Coronary artery (tissue), 2 donors: ENCODE measurements at regions not wholly inside any gene's neighbourhood (a gene's known extent, or its start where the extent isn't known, plus 50 kb on each side); places are given as distances from the start of the nearest gene placed in this dataset.
"Not testable (repeated sequence)": the region's sequence is repeated elsewhere in the genome, so short reads cannot be mapped to it uniquely, and the experiment has no call there.

ENCODE experiments used
- DNase-seq: peaks from one replicate; pipeline ENCODE4 v3.0.0-alpha.2; 2017; ENCODE audit warnings: low spot score
- H3K27ac ChIP-seq, 2 donors: fragments of 200-600 bp; sonication (generic); one replicate each; pipeline ENCODE4 v1.5.1; 2016 to 2019
- H3K4me3 ChIP-seq: fragments of 200-600 bp; sonication (generic); 2 replicates; pipeline ENCODE4 v1.5.1; 2016; ENCODE audit warnings: mild to moderate bottlenecking, moderate library complexity
- TF ChIP-seq, protein P1 (sequence below): fragments of 200-600 bp; sonication (generic); IDR thresholded peaks from one replicate; pipeline ENCODE4 v1.5.1; 2019; ENCODE audit warnings: antibody characterized with exemption

DNA sequence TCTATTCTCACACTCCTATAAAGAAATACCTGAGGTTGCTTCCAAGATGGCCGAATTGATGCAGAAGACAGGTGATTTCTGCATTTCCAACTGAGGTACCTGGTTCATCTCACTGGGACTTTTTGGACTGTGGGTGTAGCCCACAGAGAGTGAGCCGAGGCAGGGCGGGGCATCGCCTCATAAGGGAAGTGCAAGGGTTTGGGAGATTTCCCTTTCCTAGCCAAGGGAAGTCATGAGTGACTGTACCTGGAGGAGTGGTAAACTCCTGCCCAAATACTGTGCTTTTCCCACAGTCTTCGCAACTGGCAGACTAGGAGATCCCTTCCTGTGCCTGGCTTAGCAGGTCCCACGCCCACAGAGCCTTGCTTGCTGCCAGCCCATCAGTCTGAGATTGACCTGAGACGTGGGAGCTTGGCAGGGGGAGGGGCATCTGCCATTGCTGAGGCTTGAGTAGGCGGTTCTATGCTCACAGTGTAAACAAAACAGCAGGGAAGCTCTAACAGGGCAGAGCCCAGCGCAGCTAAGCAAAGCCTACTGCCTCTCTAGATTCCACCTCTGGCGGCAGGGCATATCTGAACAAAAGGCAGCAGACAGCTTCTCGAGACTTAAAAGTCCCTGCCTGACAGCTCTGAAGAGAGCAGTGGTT, 152.2 kb downstream of the ARL4A start:
- Histone ChIP-seq H3K4me3 (no peak overlapping the region), H3K27ac (no peak overlapping the region)
- DNase-seq: no peak
- TF ChIP-seq, protein P1, sequence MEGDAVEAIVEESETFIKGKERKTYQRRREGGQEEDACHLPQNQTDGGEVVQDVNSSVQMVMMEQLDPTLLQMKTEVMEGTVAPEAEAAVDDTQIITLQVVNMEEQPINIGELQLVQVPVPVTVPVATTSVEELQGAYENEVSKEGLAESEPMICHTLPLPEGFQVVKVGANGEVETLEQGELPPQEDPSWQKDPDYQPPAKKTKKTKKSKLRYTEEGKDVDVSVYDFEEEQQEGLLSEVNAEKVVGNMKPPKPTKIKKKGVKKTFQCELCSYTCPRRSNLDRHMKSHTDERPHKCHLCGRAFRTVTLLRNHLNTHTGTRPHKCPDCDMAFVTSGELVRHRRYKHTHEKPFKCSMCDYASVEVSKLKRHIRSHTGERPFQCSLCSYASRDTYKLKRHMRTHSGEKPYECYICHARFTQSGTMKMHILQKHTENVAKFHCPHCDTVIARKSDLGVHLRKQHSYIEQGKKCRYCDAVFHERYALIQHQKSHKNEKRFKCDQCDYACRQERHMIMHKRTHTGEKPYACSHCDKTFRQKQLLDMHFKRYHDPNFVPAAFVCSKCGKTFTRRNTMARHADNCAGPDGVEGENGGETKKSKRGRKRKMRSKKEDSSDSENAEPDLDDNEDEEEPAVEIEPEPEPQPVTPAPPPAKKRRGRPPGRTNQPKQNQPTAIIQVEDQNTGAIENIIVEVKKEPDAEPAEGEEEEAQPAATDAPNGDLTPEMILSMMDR: no peak

- not testable (repeated sequence) for DNase-seq, H3K4me3 ChIP-seq, H3K27ac ChIP-seq
Observed at GRCh38 chr7:12844732-12845131, 157.3 kb downstream of the ARL4A start.

DNA sequence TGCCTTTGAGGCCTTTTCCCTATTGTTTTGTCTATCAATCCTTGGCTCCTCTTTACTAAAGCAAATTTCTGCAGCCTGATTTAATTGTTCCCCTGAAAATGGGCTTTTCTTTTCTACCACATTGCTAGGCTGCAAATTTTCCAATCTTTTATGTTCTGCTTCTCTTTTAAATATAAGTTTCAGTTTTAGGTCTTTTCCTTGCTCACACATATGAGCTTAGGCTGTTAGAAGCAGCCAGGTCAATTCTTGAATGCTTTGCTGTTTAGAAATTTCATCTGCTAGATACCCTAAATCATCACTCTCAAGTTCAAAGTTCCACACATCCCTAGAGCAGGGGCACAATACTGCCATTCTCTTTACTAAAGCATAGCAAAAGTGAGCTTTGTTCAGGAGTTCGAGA, 159.6 kb downstream of the ARL4A start:
- no peak for DNase-seq
- Histone ChIP-seq H3K4me3 (no peak overlapping the region), H3K27ac (no peak overlapping the region)
- TF ChIP-seq, protein P1: no peak

GRCh38 chr7:12851142-12851541, 163.7 kb downstream of the ARL4A start:
- H3K27ac ChIP-seq: no peak overlapping the region
- no peak overlapping the region for H3K4me3 ChIP-seq
- DNase-seq: no peak
- TF ChIP-seq, protein P1: no peak

- Histone ChIP-seq H3K27ac (no peak overlapping the region), H3K4me3 (no peak overlapping the region)
- TF ChIP-seq, protein P1: no peak
- DNase-seq: no peak
Observed at GRCh38 chr7:12851841-12852240, 164.4 kb downstream of the ARL4A start.

DNA sequence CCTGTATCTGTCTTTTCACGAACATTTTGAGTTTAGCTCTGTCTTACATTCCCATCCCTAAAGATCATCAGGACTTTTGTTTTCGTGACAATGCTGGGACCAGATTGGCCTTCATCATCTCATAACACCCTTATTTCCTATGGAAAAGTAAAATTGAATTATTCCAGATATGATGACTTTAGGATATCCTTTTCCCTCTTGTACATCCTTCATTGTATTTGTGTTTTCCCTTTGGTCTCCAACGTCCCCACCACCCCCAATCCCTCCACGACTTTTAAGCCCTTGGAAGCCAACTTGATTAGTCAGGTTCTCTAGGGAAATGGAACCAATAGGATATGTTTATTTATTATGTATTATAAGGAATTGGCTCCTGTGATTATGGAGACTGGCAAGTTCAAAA, 167.6 kb downstream of the ARL4A start:
- no peak overlapping the region for H3K4me3 ChIP-seq
- TF ChIP-seq, protein P1: no peak
- H3K27ac ChIP-seq: no peak overlapping the region
- DNase-seq: no peak

DNA sequence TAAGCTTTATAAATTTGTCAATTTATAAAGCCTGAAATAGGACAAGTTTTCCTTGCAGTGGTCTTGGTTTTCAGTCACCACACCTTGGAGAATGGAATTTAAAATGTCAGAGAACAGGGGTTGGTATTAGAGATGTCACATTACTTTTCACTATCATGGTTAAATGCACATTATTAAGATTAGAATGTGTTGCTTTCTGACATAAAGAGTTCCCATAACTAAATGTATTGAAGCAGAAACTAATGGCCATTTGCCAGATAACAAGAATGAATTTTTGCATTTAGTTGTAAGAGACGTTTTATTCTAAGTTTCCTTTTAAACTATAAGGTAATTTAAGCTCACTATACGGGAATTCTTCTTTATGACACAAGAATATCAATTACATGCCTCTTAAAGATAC, 172.3 kb downstream of the ARL4A start:
- DNase-seq: no peak
- Histone ChIP-seq H3K27ac (no peak overlapping the region), H3K4me3 (no peak overlapping the region)
- TF ChIP-seq, protein P1: no peak

DNA sequence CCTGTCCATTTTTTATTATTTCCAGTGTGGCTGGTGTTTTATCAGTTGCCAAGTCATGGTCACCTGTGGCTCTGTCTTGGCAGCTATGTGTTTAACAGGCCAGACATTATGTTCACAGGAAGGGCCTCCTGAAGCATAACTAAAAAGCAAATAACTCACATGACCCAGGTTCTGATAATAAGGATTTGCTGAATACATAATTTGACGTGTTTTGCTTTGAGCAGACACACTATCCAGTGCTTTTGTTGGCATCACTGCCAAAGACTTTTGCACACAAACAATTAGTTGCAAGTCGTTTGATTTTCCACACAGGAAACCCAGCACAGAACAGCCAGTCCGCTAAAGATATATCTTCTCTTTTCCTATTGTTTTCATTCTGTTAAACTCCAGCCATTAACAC, 173.6 kb downstream of the ARL4A start:
- Histone ChIP-seq H3K27ac (no peak overlapping the region), H3K4me3 (no peak overlapping the region)
- no peak for DNase-seq
- TF ChIP-seq, protein P1: no peak
